ENCODE measurements at regions not wholly inside any gene's neighbourhood (a gene's known extent, or its start where the extent isn't known, plus 50 kb on each side); places are given as distances from the start of the nearest gene placed in this dataset.

GRCh38 chr3:162007722-162008121 is 511.1 kb downstream of the OTOL1 start:
- DNase-seq (ENCODE audit: low read depth, low spot score), result no peak

GRCh38 chr3:162012633-162013032 is 516.0 kb downstream of the OTOL1 start:
- no peak for DNase-seq (ENCODE audit: low read depth, low spot score)

GRCh38 chr3:162014284-162014683 is 517.7 kb downstream of the OTOL1 start:
- DNase-seq (ENCODE audit: low read depth, low spot score), result no peak

GRCh38 chr3:162015856-162016255 is 519.2 kb downstream of the OTOL1 start:
- DNase-seq (ENCODE audit: low read depth, low spot score), result no peak

- DNase-seq (ENCODE audit: low read depth, low spot score), result no peak
Observed at GRCh38 chr3:162019817-162020216, 523.2 kb downstream of the OTOL1 start.

- DNase-seq (ENCODE audit: low read depth, low spot score), result no peak
Observed at GRCh38 chr3:162021206-162021605, 524.6 kb downstream of the OTOL1 start.

- no peak for DNase-seq (ENCODE audit: low read depth, low spot score)
Observed at GRCh38 chr3:162022911-162023310, 526.3 kb downstream of the OTOL1 start.

- no peak for DNase-seq (ENCODE audit: low read depth, low spot score)
Observed at GRCh38 chr3:162029736-162030135, 533.1 kb downstream of the OTOL1 start.

GRCh38 chr3:162034368-162034767 is 537.8 kb downstream of the OTOL1 start:
- no peak for DNase-seq (ENCODE audit: low read depth, low spot score)

GRCh38 chr3:162041622-162042021 is 545.0 kb downstream of the OTOL1 start:
- peak; percentile 49 for DNase-seq (ENCODE audit: low read depth, low spot score)

- DNase-seq (ENCODE audit: low read depth, low spot score), result no peak
Observed at GRCh38 chr3:162052636-162053035, 556.0 kb downstream of the OTOL1 start.

- no peak for DNase-seq (ENCODE audit: low read depth, low spot score)
Observed at GRCh38 chr3:162072656-162073164, 576.1 kb downstream of the OTOL1 start.

GRCh38 chr3:162073422-162073975 is 576.9 kb downstream of the OTOL1 start:
- DNase-seq (ENCODE audit: low read depth, low spot score), result no peak

- no peak for DNase-seq (ENCODE audit: low read depth, low spot score)
Observed at GRCh38 chr3:162077108-162077507, 580.5 kb downstream of the OTOL1 start.

- DNase-seq (ENCODE audit: low read depth, low spot score), result no peak
Observed at GRCh38 chr3:162082516-162082915, 585.9 kb downstream of the OTOL1 start.

- no peak for DNase-seq (ENCODE audit: low read depth, low spot score)
Observed at GRCh38 chr3:162087361-162087760, 590.8 kb downstream of the OTOL1 start.

- no peak for DNase-seq (ENCODE audit: low read depth, low spot score)
Observed at GRCh38 chr3:162092751-162093150, 596.1 kb downstream of the OTOL1 start.

- DNase-seq (ENCODE audit: low read depth, low spot score), result no peak
Observed at GRCh38 chr3:162094301-162094700, 597.7 kb downstream of the OTOL1 start.

GRCh38 chr3:162096874-162097273 is 600.3 kb downstream of the OTOL1 start:
- DNase-seq (ENCODE audit: low read depth, low spot score), result no peak

- no peak for DNase-seq (ENCODE audit: low read depth, low spot score)
Observed at GRCh38 chr3:162103808-162104207, 607.2 kb downstream of the OTOL1 start.

- no peak for DNase-seq (ENCODE audit: low read depth, low spot score)
Observed at GRCh38 chr3:162111861-162112260, 615.3 kb downstream of the OTOL1 start.

GRCh38 chr3:162112719-162113118 is 616.1 kb downstream of the OTOL1 start:
- no peak for DNase-seq (ENCODE audit: low read depth, low spot score)

GRCh38 chr3:162117961-162118360 is 621.4 kb downstream of the OTOL1 start:
- DNase-seq (ENCODE audit: low read depth, low spot score), result no peak

- DNase-seq (ENCODE audit: low read depth, low spot score), result no peak
Observed at GRCh38 chr3:162119651-162120050, 623.0 kb downstream of the OTOL1 start.

Data from ELF-1 (cell line).